ENCODE measurements at regions not wholly inside any gene's neighbourhood (a gene's known extent, or its start where the extent isn't known, plus 50 kb on each side); places are given as distances from the start of the nearest gene placed in this dataset.

DNA sequence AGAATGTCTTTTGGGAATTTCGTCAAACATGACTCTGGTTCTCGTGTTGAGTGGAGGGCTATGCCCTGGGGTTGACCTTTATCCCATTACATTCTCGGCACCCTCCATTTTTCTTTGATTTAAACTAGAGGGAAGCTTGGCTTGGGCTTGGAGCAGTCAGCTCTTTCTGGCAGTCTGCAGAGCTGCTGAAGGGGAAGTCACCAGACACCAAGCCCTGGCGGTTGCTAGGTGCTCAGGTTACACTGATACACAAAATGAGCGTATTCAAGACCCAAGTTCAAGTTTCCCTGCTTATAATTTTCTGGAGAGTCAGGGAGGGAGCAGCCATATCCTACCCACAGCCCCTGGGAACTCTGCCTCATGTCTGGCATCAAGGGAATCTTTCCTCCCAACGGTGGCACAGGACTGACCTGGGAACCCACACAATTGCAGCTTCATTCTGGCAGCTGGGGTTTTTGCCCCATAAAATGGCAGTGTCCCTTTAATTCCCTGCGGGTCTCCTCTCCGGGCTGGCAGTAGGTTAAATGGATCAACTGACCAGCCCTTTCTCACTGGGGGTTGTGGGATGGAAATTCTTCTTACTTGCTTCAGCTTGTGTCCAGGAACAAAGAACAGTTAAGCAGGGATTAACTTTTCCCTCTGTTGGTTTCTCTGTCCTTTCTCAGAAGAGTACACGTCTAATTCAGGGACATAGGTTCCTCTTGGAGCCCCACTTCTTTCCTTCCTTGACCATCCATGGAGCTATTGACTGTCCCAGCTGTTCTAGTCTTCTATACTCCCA, 110.0 kb upstream of the DLG1 start:
- H3K79me2 ChIP-seq (ENCODE audit: insufficient read depth, low read length), result no peaks in the 10 kb centered on the region
- no peaks in the 10 kb centered on the region for H3K4me1 ChIP-seq (ENCODE audit: insufficient read depth, low read length, poor library complexity, severe bottlenecking)
- H3K36me3 ChIP-seq (ENCODE audit: insufficient read depth, low read length), result no peaks in the 10 kb centered on the region
- H3K27me3 ChIP-seq (ENCODE audit: insufficient read depth, low read length, poor library complexity, severe bottlenecking), result no peaks in the 10 kb centered on the region
- no peaks in the 10 kb centered on the region for H4K20me1 ChIP-seq (ENCODE audit: insufficient read depth, low read length, poor library complexity, severe bottlenecking)
- no peak overlapping the region for H3K4me3 ChIP-seq (ENCODE audit: low read length, poor library complexity, severe bottlenecking)
- no peaks in the 10 kb centered on the region for H3K9me2 ChIP-seq (replicated peaks; ENCODE audit: low read depth, low read length)
- H3K4me2 ChIP-seq (ENCODE audit: low read depth, low read length, poor library complexity, severe bottlenecking), result no peak overlapping the region
- no peaks in the 10 kb centered on the region for H3F3A ChIP-seq (ENCODE audit: low read depth)
- TF ChIP-seq, protein P1, sequence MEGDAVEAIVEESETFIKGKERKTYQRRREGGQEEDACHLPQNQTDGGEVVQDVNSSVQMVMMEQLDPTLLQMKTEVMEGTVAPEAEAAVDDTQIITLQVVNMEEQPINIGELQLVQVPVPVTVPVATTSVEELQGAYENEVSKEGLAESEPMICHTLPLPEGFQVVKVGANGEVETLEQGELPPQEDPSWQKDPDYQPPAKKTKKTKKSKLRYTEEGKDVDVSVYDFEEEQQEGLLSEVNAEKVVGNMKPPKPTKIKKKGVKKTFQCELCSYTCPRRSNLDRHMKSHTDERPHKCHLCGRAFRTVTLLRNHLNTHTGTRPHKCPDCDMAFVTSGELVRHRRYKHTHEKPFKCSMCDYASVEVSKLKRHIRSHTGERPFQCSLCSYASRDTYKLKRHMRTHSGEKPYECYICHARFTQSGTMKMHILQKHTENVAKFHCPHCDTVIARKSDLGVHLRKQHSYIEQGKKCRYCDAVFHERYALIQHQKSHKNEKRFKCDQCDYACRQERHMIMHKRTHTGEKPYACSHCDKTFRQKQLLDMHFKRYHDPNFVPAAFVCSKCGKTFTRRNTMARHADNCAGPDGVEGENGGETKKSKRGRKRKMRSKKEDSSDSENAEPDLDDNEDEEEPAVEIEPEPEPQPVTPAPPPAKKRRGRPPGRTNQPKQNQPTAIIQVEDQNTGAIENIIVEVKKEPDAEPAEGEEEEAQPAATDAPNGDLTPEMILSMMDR (conservative IDR thresholded peaks at IDR 0.05; ENCODE audit: low read length), result no peak
- no peak for TF ChIP-seq EZH2phosphoT487 (IDR thresholded peaks at IDR 0.05; ENCODE audit: borderline replicate concordance)
- H2AFZ ChIP-seq (ENCODE audit: low read length), result no peak overlapping the region
- no peak overlapping the region for H3K9ac ChIP-seq (ENCODE audit: low read depth, low read length, poor library complexity, severe bottlenecking)
- peaks cover 5% of the 10 kb centered on the region; the same call in 1 of the 2 replicates for H3K9me3 ChIP-seq (ENCODE audit: insufficient read depth, low read depth, low read length)

DNA sequence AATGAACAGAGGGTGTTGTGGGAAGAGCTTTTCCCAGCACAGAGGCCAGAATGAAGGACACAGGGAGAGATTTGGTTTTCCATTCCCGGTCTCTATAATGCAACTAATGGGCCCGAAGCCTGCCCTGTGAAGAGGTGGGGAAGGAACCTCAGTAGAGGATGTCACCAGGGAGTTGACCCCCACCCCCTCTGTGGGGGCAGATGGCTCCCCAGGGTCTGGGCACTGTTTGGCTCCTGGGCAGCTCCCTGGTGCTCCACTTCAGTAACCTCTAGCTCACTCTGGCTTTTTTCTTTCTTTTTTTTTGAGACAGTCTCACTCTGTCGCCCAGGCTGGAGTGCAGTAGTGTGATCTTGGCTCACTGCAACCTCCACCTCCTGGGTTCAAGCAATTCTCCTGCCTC, 109.1 kb upstream of the DLG1 start:
- H3K79me2 ChIP-seq (ENCODE audit: insufficient read depth, low read length), result no peaks in the 10 kb centered on the region

DNA sequence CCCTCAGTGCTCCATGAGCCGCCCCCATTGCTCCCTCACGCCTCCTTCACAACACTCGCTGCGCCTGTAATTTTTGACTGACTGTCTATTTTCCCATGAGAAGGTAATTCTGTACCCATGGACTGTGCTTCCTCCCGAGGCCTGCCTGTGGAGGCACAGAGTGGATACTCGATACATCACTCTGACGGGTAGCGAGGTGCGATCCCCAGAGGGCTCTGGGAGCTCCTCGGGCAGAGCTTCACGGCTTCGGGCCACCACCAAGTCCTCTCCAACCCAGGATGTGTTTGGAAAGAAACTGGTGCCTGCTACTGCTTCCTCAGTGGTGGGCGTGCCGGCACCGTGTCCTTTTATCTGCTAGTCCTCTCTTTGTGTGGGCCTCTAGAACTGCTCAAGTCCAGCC, 108.6 kb upstream of the DLG1 start:
- Histone ChIP-seq H3K4me3 (ENCODE audit: low read length, poor library complexity, severe bottlenecking) (no peak overlapping the region), H3K4me2 (ENCODE audit: low read depth, low read length, poor library complexity, severe bottlenecking) (no peak overlapping the region), H3K9me2 (replicated peaks; ENCODE audit: low read depth, low read length) (no peaks in the 10 kb centered on the region), H3K36me3 (ENCODE audit: insufficient read depth, low read length) (no peaks in the 10 kb centered on the region), H3K4me1 (ENCODE audit: insufficient read depth, low read length, poor library complexity, severe bottlenecking) (no peaks in the 10 kb centered on the region), H3K9me3 (ENCODE audit: insufficient read depth, low read depth, low read length) (peaks cover 5% of the 10 kb centered on the region; the same call in 1 of the 2 replicates), H3F3A (ENCODE audit: low read depth) (no peaks in the 10 kb centered on the region), H3K9ac (ENCODE audit: low read depth, low read length, poor library complexity, severe bottlenecking) (no peak overlapping the region), H2AFZ (ENCODE audit: low read length) (no peak overlapping the region), H3K79me2 (ENCODE audit: insufficient read depth, low read length) (no peaks in the 10 kb centered on the region), H3K27me3 (ENCODE audit: insufficient read depth, low read length, poor library complexity, severe bottlenecking) (no peaks in the 10 kb centered on the region), H4K20me1 (ENCODE audit: insufficient read depth, low read length, poor library complexity, severe bottlenecking) (no peaks in the 10 kb centered on the region)
- TF ChIP-seq EZH2phosphoT487 (IDR thresholded peaks at IDR 0.05; ENCODE audit: borderline replicate concordance), result no peak
- TF ChIP-seq, protein P1 (conservative IDR thresholded peaks at IDR 0.05; ENCODE audit: low read length), result no peak

More for the DNA sequence above, 109.1 kb upstream of the DLG1 start:
- no peaks in the 10 kb centered on the region for H3K36me3 ChIP-seq (ENCODE audit: insufficient read depth, low read length)
- no peak overlapping the region for H3K4me3 ChIP-seq (ENCODE audit: low read length, poor library complexity, severe bottlenecking)
- no peaks in the 10 kb centered on the region for H3K4me1 ChIP-seq (ENCODE audit: insufficient read depth, low read length, poor library complexity, severe bottlenecking)
- H3F3A ChIP-seq (ENCODE audit: low read depth), result no peaks in the 10 kb centered on the region
- no peak overlapping the region for H3K9ac ChIP-seq (ENCODE audit: low read depth, low read length, poor library complexity, severe bottlenecking)
- no peaks in the 10 kb centered on the region for H3K27me3 ChIP-seq (ENCODE audit: insufficient read depth, low read length, poor library complexity, severe bottlenecking)
- TF ChIP-seq, protein P1 (conservative IDR thresholded peaks at IDR 0.05; ENCODE audit: low read length), result no peak
- TF ChIP-seq EZH2phosphoT487 (IDR thresholded peaks at IDR 0.05; ENCODE audit: borderline replicate concordance), result no peak
- H3K9me3 ChIP-seq (ENCODE audit: insufficient read depth, low read depth, low read length), result peaks cover 5% of the 10 kb centered on the region; the same call in 1 of the 2 replicates
- H2AFZ ChIP-seq (ENCODE audit: low read length), result no peak overlapping the region
- no peaks in the 10 kb centered on the region for H3K9me2 ChIP-seq (replicated peaks; ENCODE audit: low read depth, low read length)
- no peak overlapping the region for H3K4me2 ChIP-seq (ENCODE audit: low read depth, low read length, poor library complexity, severe bottlenecking)
- H4K20me1 ChIP-seq (ENCODE audit: insufficient read depth, low read length, poor library complexity, severe bottlenecking), result no peaks in the 10 kb centered on the region

Measured in Loucy (cell line).